ENCODE measurements at regions not wholly inside any gene's neighbourhood (a gene's known extent, or its start where the extent isn't known, plus 50 kb on each side); places are given as distances from the start of the nearest gene placed in this dataset.
"Not testable (repeated sequence)": the region's sequence is repeated elsewhere in the genome, so short reads cannot be mapped to it uniquely, and the experiment has no call there.

GRCh38 chr21:9039520-9040365 is 1481.6 kb upstream of the TPTE start:
- H2AFZ ChIP-seq (ENCODE audit: low read length); H3K4me3 ChIP-seq (ENCODE audit: low read depth, low read length, poor library complexity, severe bottlenecking); H3K79me2 ChIP-seq (ENCODE audit: insufficient read depth, low read depth, low read length); H3K9me2 ChIP-seq (ENCODE audit: insufficient read depth, low read length); BruUV-seq (replicated peaks); H3K4me1 ChIP-seq (ENCODE audit: insufficient read depth, low read length, poor library complexity, severe bottlenecking); H3K4me2 ChIP-seq (ENCODE audit: low read length); H3K9me3 ChIP-seq (ENCODE audit: low read length); H3K27ac ChIP-seq (ENCODE audit: low read depth, low read length, poor library complexity, severe bottlenecking); DNase-seq (ENCODE audit: low spot score); H4K20me1 ChIP-seq (ENCODE audit: insufficient read depth, low read length); CTCF ChIA-PET (ENCODE audit: unreplicated experiment); POLR2A ChIA-PET; intact Hi-C loops (cut with micrococcal nuclease; ENCODE audit: unreplicated experiment); H3K36me3 ChIP-seq (ENCODE audit: insufficient read depth, low read length): not testable (repeated sequence)

- CTCF ChIA-PET (ENCODE audit: unreplicated experiment); H3K4me2 ChIP-seq (ENCODE audit: low read length); H2AFZ ChIP-seq (ENCODE audit: low read length); DNase-seq (ENCODE audit: low spot score); H3K9me2 ChIP-seq (ENCODE audit: insufficient read depth, low read length); H3K27ac ChIP-seq (ENCODE audit: low read depth, low read length, poor library complexity, severe bottlenecking); H3K79me2 ChIP-seq (ENCODE audit: insufficient read depth, low read depth, low read length); BruUV-seq (replicated peaks); H3K9me3 ChIP-seq (ENCODE audit: low read length); intact Hi-C loops (cut with micrococcal nuclease; ENCODE audit: unreplicated experiment); H4K20me1 ChIP-seq (ENCODE audit: insufficient read depth, low read length); POLR2A ChIA-PET; H3K4me3 ChIP-seq (ENCODE audit: low read depth, low read length, poor library complexity, severe bottlenecking); H3K4me1 ChIP-seq (ENCODE audit: insufficient read depth, low read length, poor library complexity, severe bottlenecking); H3K36me3 ChIP-seq (ENCODE audit: insufficient read depth, low read length): not testable (repeated sequence)
Observed at GRCh38 chr21:9040406-9040805, 1481.0 kb upstream of the TPTE start.

- H2AFZ ChIP-seq (ENCODE audit: low read length); CTCF ChIA-PET (ENCODE audit: unreplicated experiment); H3K36me3 ChIP-seq (ENCODE audit: insufficient read depth, low read length); H3K4me3 ChIP-seq (ENCODE audit: low read depth, low read length, poor library complexity, severe bottlenecking); H4K20me1 ChIP-seq (ENCODE audit: insufficient read depth, low read length); H3K4me2 ChIP-seq (ENCODE audit: low read length); POLR2A ChIA-PET; intact Hi-C loops (cut with micrococcal nuclease; ENCODE audit: unreplicated experiment); H3K9me3 ChIP-seq (ENCODE audit: low read length); H3K27ac ChIP-seq (ENCODE audit: low read depth, low read length, poor library complexity, severe bottlenecking); DNase-seq (ENCODE audit: low spot score); H3K79me2 ChIP-seq (ENCODE audit: insufficient read depth, low read depth, low read length); H3K4me1 ChIP-seq (ENCODE audit: insufficient read depth, low read length, poor library complexity, severe bottlenecking); BruUV-seq (replicated peaks); H3K9me2 ChIP-seq (ENCODE audit: insufficient read depth, low read length): not testable (repeated sequence)
Observed at GRCh38 chr21:9041175-9041948, 1480.0 kb upstream of the TPTE start.

- H3K79me2 ChIP-seq (ENCODE audit: insufficient read depth, low read depth, low read length); H3K27ac ChIP-seq (ENCODE audit: low read depth, low read length, poor library complexity, severe bottlenecking); H3K4me3 ChIP-seq (ENCODE audit: low read depth, low read length, poor library complexity, severe bottlenecking); BruUV-seq (replicated peaks); POLR2A ChIA-PET; H3K9me2 ChIP-seq (ENCODE audit: insufficient read depth, low read length); H4K20me1 ChIP-seq (ENCODE audit: insufficient read depth, low read length); H2AFZ ChIP-seq (ENCODE audit: low read length); H3K9me3 ChIP-seq (ENCODE audit: low read length); DNase-seq (ENCODE audit: low spot score); CTCF ChIA-PET (ENCODE audit: unreplicated experiment); H3K36me3 ChIP-seq (ENCODE audit: insufficient read depth, low read length); H3K4me1 ChIP-seq (ENCODE audit: insufficient read depth, low read length, poor library complexity, severe bottlenecking); intact Hi-C loops (cut with micrococcal nuclease; ENCODE audit: unreplicated experiment); H3K4me2 ChIP-seq (ENCODE audit: low read length): not testable (repeated sequence)
Observed at GRCh38 chr21:9043089-9043488, 1478.3 kb upstream of the TPTE start.

- H3K4me1 ChIP-seq (ENCODE audit: insufficient read depth, low read length, poor library complexity, severe bottlenecking); CTCF ChIA-PET (ENCODE audit: unreplicated experiment); H3K4me2 ChIP-seq (ENCODE audit: low read length); H3K36me3 ChIP-seq (ENCODE audit: insufficient read depth, low read length); DNase-seq (ENCODE audit: low spot score); H3K9me2 ChIP-seq (ENCODE audit: insufficient read depth, low read length); H3K27ac ChIP-seq (ENCODE audit: low read depth, low read length, poor library complexity, severe bottlenecking); BruUV-seq (replicated peaks); intact Hi-C loops (cut with micrococcal nuclease; ENCODE audit: unreplicated experiment); POLR2A ChIA-PET; H3K79me2 ChIP-seq (ENCODE audit: insufficient read depth, low read depth, low read length); H4K20me1 ChIP-seq (ENCODE audit: insufficient read depth, low read length); H2AFZ ChIP-seq (ENCODE audit: low read length); H3K4me3 ChIP-seq (ENCODE audit: low read depth, low read length, poor library complexity, severe bottlenecking); H3K9me3 ChIP-seq (ENCODE audit: low read length): not testable (repeated sequence)
Observed at GRCh38 chr21:9046870-9047269, 1474.5 kb upstream of the TPTE start.

GRCh38 chr21:9067515-9067914 is 1453.9 kb upstream of the TPTE start:
- H3K4me1 ChIP-seq (ENCODE audit: insufficient read depth, low read length, poor library complexity, severe bottlenecking); DNase-seq (ENCODE audit: low spot score); H4K20me1 ChIP-seq (ENCODE audit: insufficient read depth, low read length); H3K4me3 ChIP-seq (ENCODE audit: low read depth, low read length, poor library complexity, severe bottlenecking); H3K9me2 ChIP-seq (ENCODE audit: insufficient read depth, low read length); BruUV-seq (replicated peaks); H3K27ac ChIP-seq (ENCODE audit: low read depth, low read length, poor library complexity, severe bottlenecking); H3K4me2 ChIP-seq (ENCODE audit: low read length); POLR2A ChIA-PET; H2AFZ ChIP-seq (ENCODE audit: low read length); H3K9me3 ChIP-seq (ENCODE audit: low read length); H3K79me2 ChIP-seq (ENCODE audit: insufficient read depth, low read depth, low read length); CTCF ChIA-PET (ENCODE audit: unreplicated experiment); H3K36me3 ChIP-seq (ENCODE audit: insufficient read depth, low read length); intact Hi-C loops (cut with micrococcal nuclease; ENCODE audit: unreplicated experiment): not testable (repeated sequence)
